Tibial nerve (tissue), 4 donors: ENCODE measurements at regions not wholly inside any gene's neighbourhood (a gene's known extent, or its start where the extent isn't known, plus 50 kb on each side); places are given as distances from the start of the nearest gene placed in this dataset.
"Not testable (repeated sequence)": the region's sequence is repeated elsewhere in the genome, so short reads cannot be mapped to it uniquely, and the experiment has no call there.

Experiments
- DNase-seq, 2 donors: peaks; one replicate each; pipeline ENCODE4 v3.0.0-alpha.2; 2019; ENCODE audit warnings: low spot score in 2 of 2
- H3K27ac ChIP-seq, 4 donors: fragments of 200-600 bp; sonication (generic) in 3 of 4; one replicate each; pipeline ENCODE4 v1.5.1; 2017 to 2019; ENCODE audit warnings: mild to moderate bottlenecking in 1 of 4
- H3K27me3 ChIP-seq, 2 donors: fragments of 200-600 bp; sonication (generic) in 1 of 2; one replicate each; pipeline versions ENCODE4 v1.5.1 to v1.6.0; 2017 to 2019
- H3K36me3 ChIP-seq, 3 donors: fragments of 200-600 bp; sonication (generic); one replicate each; pipeline ENCODE4 v1.5.1; 2018 to 2019
- H3K4me1 ChIP-seq, 4 donors: fragments of 200-600 bp; sonication (generic) in 3 of 4; one replicate each; pipeline ENCODE4 v1.5.1; 2017 to 2019
- H3K4me3 ChIP-seq, 4 donors: fragments of 200-600 bp; sonication (generic) in 3 of 4; one replicate each; pipeline ENCODE4 v1.5.1; 2017 to 2019; ENCODE audit warnings: mild to moderate bottlenecking in 1 of 4, moderate library complexity in 1 of 4
- H3K9me3 ChIP-seq, 4 donors: fragments of 200-600 bp; sonication (generic) in 3 of 4; one replicate each; pipeline ENCODE4 v1.5.1; 2017 to 2019
- WGBS, 2 donors: methylation state at CpG; one replicate each; pipeline ENCODE4 v1.1.5; 2018; 5-methylcytosine and 5-hydroxymethylcytosine counted together

DNA sequence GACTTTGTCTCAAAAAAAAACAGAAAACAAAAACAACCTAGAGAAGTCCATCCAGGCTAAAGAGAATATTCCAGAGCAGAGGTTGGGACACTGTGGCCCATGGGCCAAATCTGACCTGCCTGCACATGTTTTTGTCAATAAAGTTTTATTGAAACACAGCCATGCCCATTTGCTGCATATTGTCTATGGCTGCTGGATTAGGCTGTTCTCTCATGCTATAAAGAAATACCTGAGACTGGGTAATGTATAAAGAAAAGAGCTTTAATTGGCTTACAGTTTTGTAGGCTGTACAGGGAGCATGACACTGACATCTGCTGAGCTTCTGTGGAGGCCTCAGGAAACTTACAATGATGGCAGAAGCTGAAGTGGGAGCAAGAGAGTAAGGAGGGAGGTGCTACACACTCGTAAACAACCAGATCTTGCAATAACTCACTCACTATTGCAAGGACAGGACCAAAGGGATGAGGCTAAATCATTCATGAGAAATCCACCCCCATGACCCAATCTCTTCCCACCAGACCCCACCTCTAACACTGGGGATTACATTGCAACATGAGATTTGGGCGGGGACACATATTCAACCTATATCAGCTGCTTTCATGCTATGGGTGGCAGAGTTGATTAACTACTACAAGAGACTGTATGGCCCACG is 122.5 kb upstream of the KRTAP5-11 start:
- not testable (repeated sequence) for H3K36me3 ChIP-seq, H3K27me3 ChIP-seq, H3K4me1 ChIP-seq, H3K27ac ChIP-seq, DNase-seq, H3K9me3 ChIP-seq, H3K4me3 ChIP-seq
- WGBS, 2 donors: 72 to 85% methylated on average over 2 of the region's 3 CpGs

DNA sequence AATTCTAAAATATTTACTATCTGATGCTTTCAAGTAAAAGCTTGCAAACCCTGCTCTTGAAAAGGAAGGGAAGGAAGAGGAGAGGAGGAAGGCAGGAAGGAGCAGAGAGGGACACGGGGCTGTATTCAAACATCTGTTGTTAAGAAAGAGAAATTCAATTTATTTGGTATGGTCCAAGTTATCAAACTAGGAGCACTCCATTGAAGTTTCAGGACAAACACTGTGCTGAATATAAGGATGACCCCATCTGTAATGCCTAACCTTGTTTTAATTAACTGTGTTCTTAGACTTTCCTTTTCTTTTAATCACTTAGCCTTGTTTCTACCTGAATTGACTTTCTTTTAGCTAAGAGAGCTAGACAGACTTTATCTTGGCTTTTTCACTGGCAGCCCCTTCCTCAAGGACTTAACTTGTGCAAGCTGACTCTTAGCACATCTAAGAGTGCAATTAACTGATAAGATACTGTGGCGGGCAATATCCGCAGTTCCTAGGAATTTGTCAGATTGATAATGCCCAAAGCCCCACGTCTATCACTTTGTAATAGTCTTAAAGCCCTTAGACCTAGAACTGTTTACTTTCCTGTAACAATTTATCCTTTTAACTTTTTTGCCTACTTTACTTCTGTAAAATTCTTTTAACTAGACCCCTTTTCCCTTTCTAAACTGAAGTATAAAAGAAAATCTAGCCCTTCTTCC is 123.2 kb upstream of the KRTAP5-11 start:
- not testable (repeated sequence) for H3K4me1 ChIP-seq, H3K27me3 ChIP-seq, DNase-seq, H3K36me3 ChIP-seq, H3K9me3 ChIP-seq, H3K27ac ChIP-seq, H3K4me3 ChIP-seq
- WGBS, 2 donors: 73 to 81% methylated on average over 3 to 4 of the region's 4 CpGs

DNA sequence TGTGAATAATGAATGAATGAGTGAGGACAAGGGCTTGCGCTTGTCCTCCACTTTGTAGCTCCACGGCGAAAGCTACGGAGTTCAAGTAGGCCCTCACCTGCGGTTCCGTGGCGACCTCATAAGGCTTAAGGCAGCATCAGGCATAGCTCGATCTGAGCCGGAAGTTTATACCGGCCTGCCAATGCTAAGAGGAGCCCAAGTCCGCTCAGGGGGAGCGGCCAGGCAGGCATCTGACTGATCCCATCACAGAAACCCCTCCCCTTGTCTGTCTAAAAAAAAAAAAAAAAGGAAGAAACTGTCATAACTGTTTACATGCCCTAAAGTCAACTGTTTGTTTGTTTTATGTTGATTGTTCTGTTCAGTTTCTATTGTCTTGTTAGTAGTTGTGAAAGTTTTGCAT is 124.4 kb upstream of the KRTAP5-11 start:
- not testable (repeated sequence) for H3K36me3 ChIP-seq, H3K4me3 ChIP-seq, DNase-seq, H3K4me1 ChIP-seq, H3K27ac ChIP-seq, H3K9me3 ChIP-seq, H3K27me3 ChIP-seq
- WGBS, 2 donors: 82 to 85% methylated on average over 12 of the region's 12 CpGs

DNA sequence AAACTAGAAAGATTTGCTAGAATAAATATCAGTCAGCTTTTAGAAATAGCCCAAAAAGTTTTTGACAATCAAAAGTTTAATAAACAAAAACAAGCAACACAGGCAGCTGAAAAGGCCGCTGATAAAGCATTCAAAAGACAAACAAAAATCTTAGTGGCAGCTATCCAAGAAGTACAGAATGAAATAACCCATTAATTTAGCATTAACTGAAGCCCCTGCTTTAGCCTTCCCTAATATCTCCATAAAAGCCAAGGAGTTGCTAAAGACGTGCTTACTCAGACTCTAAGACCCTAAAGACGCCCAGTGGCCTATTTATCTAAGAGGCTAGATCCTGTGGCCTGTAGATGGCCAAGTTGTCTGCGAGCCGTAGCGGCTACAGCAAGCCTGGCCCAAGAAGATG is 123.5 kb upstream of the DEFB108B start:
- not testable (repeated sequence) for DNase-seq, H3K36me3 ChIP-seq, H3K27ac ChIP-seq, H3K27me3 ChIP-seq, H3K4me1 ChIP-seq, H3K9me3 ChIP-seq, H3K4me3 ChIP-seq
- 53% methylated on average over 6 of the region's 6 CpGs for WGBS, 2 donors

DNA sequence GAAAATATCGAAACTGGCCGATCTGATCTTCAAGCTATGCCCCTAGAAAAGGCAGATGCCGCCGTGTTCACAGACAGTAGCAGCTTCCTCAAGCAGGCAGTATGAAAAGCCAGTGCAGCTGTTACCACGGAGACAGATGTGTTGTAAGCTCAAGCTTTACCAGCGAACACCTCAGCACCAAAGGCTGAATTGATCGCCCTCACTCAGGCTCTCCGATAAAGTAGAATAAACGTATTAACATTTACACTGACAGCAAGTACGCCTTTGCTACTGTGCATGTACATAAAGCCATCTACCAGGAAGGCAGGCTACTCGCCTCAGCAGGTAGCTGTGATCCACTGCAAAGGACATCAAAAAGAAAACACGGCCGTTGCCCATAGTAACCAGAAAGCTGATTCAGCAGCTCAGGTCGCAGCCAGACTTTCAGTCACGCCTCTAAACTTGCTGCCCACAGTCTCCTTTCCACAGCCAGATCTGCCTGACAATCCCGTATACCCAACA is 122.8 kb upstream of the DEFB108B start:
- not testable (repeated sequence) for H3K9me3 ChIP-seq, H3K27me3 ChIP-seq, H3K36me3 ChIP-seq, H3K4me1 ChIP-seq, H3K4me3 ChIP-seq
- peak in 1 of 2 donors; percentile 5 for DNase-seq
- WGBS, 2 donors: 39 to 44% methylated on average over 16 of the region's 16 CpGs
- H3K27ac ChIP-seq: peak overlapping the region in 1 of 4 donors; percentile 37

DNA sequence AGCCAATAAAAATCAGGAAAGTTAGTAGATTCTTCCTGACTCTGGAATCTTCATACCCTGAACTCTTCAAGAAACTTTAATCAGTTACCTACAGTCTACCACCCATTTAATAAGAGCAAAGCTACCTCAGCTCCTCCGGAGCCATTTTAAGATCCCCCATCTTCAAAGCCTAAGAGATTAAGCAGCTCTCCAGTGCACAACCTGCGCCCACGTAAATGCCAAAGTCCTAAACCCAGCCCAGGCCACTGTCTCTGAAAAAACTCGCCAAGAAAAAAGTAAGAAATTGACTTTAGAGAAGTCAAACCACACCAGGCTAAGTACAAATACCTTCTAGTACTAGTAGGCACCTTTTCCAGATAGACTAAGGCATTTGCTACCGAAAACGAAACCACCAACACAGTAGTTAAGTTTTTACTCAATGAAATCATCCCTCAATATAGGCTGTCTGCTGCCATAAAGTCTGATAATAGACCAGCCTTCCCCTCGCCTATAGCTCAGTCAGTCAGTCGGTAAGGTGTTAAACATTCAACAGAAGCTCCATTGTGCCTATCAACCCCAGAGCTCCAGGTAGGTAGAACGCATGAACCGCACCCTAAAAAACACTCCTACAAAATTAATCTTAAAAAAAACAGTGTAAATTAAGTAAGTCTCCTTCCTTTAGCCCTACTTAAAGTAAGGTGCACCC is 122.2 kb upstream of the DEFB108B start:
- DNase-seq, H3K36me3 ChIP-seq, H3K9me3 ChIP-seq, H3K4me1 ChIP-seq, H3K27me3 ChIP-seq, H3K4me3 ChIP-seq: not testable (repeated sequence)
- WGBS, 2 donors: 72 to 83% methylated on average over 10 of the region's 10 CpGs
- peak overlapping the region in 1 of 4 donors; percentile 37 for H3K27ac ChIP-seq

DNA sequence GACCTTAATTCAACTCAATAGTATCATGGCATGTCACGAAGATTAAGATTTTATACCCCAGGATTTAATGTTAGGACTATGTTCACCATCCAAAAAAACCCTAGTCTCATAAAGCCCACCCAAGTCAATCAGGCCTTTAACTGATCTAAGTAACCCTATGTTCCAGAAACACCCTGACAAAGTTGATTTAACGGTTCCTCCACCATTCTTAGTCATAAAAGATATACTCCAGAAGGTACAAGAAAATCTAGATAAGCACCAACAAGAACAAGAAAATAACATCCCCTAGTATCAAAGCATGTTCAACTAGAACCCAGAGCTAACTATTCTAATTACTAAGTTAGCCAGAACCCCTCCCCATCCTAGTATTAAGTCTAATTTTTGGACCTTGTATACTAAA is 120.7 kb upstream of the DEFB108B start:
- H3K27me3 ChIP-seq, H3K36me3 ChIP-seq, DNase-seq, H3K27ac ChIP-seq, H3K4me3 ChIP-seq, H3K9me3 ChIP-seq, H3K4me1 ChIP-seq: not testable (repeated sequence)
- 80 to 86% methylated on average over 2 of the region's 2 CpGs for WGBS, 2 donors

DNA sequence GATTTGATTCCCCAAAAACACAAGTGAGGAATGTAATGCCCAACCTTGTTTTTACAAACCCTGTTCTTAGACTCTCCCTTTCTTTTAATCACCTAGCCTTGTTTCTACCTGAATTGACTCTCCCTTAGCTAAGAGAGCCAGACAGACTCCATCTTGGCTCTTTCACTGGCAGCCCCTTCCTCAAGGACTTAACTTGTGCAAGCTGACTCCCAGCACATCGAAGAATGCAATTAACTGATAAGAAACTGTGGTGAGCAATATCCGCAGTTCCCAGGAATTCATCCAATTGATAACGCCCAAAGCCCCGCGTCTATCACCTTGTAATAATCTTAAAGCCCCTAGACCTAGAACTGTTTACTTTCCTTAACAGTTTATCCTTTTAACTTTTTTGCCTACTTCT is 120.2 kb upstream of the DEFB108B start:
- not testable (repeated sequence) for H3K27ac ChIP-seq, DNase-seq, H3K4me1 ChIP-seq, H3K27me3 ChIP-seq, H3K4me3 ChIP-seq, H3K36me3 ChIP-seq, H3K9me3 ChIP-seq
- 72 to 90% methylated on average over 5 of the region's 5 CpGs for WGBS, 2 donors

DNA sequence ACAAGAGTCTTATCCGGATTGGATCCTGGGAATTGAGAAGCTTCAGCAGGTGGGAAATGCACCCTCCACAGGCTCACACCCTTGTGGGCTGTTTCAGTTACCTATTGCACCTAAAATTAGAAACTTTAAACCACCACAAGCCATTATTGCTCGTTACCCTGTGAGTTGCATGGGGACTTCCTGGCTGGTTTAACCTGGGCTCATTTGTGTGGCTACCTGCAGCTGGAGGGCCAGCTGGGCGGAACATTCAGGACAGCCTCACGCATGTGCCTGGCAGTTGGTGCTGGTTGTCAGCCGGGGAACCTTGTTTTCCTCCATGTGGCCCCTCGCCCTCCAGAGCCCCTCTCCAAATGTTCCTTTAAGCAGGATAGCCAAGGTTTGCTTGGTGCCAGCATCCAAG is 118.5 kb upstream of the DEFB108B start:
- H3K27me3 ChIP-seq, H3K36me3 ChIP-seq, DNase-seq, H3K4me1 ChIP-seq, H3K4me3 ChIP-seq, H3K27ac ChIP-seq, H3K9me3 ChIP-seq: not testable (repeated sequence)
- 84 to 89% methylated on average over 6 of the region's 6 CpGs for WGBS, 2 donors

DNA sequence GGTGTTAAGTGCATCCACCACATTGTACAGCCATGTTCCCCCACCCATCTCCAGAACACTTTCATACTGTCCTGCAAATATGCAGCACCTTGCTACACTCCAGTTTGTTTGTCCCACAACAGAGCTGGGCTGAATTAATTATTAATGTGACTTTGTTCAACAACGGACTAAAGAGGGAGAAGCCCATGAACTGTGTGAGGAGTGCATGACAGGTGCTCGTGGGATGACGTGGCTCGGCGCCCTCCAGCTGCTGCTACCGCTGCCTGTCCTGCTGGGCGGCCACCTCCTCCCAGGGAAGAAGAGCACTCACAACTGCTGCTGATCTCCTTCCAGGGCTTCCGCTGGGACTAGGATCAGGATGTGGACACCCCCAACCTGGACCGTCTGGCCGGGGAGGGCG is 111.2 kb upstream of the DEFB108B start:
- not testable (repeated sequence) for H3K9me3 ChIP-seq, H3K27ac ChIP-seq, DNase-seq, H3K4me1 ChIP-seq, H3K4me3 ChIP-seq, H3K27me3 ChIP-seq, H3K36me3 ChIP-seq
- 57 to 88% methylated on average over 1 to 8 of the region's 11 CpGs for WGBS, 2 donors

DNA sequence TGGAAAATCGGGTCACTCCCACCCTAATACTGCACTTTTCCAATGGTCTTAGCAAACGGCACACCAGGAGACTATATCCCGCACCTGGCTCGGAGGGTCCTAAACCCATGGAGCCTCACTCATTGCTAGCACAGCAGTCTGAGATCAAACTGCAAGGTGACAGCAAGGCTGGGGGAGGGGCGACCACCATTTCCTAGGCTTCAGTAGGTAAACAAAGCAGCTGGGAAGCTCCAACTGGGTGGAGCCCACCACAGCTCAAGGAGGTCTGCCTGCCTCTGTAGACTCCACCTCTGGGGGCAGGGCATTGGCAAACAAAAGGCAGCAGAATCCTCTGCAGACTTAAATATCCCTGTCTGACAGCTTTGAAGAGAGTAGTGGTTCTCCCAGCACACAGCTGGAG is 109.0 kb upstream of the DEFB108B start:
- not testable (repeated sequence) for H3K4me1 ChIP-seq, H3K27me3 ChIP-seq, DNase-seq, H3K4me3 ChIP-seq, H3K9me3 ChIP-seq, H3K27ac ChIP-seq, H3K36me3 ChIP-seq
- WGBS, 2 donors: 76 to 88% methylated on average over 5 of the region's 5 CpGs

DNA sequence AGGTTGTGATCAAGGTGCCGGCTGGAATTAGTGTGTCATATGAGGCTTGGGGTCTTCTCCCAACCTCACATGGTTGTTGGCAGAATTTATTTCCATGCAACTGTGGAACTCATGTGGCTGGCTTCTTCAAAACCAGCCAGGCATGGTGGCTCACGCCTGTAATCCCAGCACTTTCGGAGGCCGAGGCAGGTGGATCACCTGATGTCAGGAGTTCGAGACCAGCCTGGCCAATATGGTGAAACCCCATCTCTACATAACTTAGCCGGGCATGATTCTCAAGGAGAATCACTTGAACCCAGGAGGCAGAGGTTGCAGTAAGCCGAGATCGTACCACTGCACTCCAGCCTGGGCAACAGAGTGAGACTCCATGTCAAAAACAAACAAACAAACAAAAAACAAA is 102.3 kb upstream of the DEFB108B start:
- DNase-seq, H3K4me3 ChIP-seq, H3K4me1 ChIP-seq, H3K9me3 ChIP-seq, H3K36me3 ChIP-seq, H3K27me3 ChIP-seq, H3K27ac ChIP-seq: not testable (repeated sequence)
- 92 to 94% methylated on average over 7 of the region's 8 CpGs for WGBS, 2 donors

DNA sequence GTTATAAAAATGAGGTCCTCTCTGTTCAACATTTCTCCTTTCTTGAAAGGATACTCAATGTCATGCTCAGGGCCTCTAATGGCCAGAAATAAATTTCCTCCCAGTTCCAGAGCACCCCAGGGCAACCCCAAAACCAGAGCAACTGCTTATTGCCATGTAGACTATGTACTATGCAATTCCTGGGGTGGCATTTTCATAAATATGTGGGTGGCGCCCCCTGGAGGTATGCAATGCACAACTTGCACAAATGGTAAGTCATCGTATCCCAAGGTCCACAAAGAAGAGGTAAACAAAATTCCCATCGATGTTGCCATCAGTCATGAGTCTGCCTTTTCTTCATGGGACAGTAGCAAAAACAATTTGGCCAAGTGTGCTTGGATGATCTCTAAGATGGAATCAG is 98.6 kb upstream of the DEFB108B start:
- DNase-seq, H3K36me3 ChIP-seq, H3K4me3 ChIP-seq, H3K4me1 ChIP-seq, H3K27ac ChIP-seq, H3K9me3 ChIP-seq, H3K27me3 ChIP-seq: not testable (repeated sequence)
- WGBS, 2 donors: 20 to 22% methylated on average over 2 of the region's 3 CpGs

DNA sequence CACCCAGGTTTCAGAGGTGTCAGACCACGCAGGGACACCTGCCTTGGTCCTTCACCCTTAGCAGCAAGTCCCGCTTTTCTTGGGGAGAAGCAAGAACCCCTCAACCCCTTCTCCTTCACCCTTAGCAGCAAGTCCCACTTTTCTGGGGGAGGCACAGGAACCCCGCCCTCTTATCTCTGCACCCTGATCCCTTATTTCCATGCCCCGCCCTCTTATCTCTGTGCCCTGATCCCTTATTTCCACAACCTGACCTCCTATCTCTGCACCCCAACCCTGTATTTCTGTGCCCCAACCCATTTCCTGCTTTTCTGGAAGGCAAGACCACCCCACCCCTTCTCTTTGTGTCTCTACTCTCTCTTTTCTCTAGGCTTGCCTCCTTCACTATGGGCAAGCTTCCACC is 94.7 kb upstream of the DEFB108B start:
- not testable (repeated sequence) for H3K27ac ChIP-seq, H3K9me3 ChIP-seq, DNase-seq, H3K4me1 ChIP-seq, H3K36me3 ChIP-seq, H3K4me3 ChIP-seq, H3K27me3 ChIP-seq
- 93 to 97% methylated on average over 4 of the region's 4 CpGs for WGBS, 2 donors
